ENCODE measurements at regions not wholly inside any gene's neighbourhood (a gene's known extent, or its start where the extent isn't known, plus 50 kb on each side); places are given as distances from the start of the nearest gene placed in this dataset.
A peak's percentile ranks its signal among the peaks of the same experiment; 100 is the strongest.

- TF ChIP-seq MAX (IDR thresholded peaks at IDR 0.05) (no peak), EP300 (IDR thresholded peaks at IDR 0.05; ENCODE audit: borderline replicate concordance) (no peak), EGR1 (IDR thresholded peaks at IDR 0.05) (no peak), YY1 (IDR thresholded peaks at IDR 0.05; ENCODE audit: low read depth) (no peak), CREB1 (IDR thresholded peaks at IDR 0.05; ENCODE audit: low read depth) (no peak), REST (IDR thresholded peaks at IDR 0.05; ENCODE audit: low read depth) (no peak), FOXM1 (IDR thresholded peaks at IDR 0.05; ENCODE audit: borderline replicate concordance, low read depth) (no peak), NFIC (IDR thresholded peaks at IDR 0.05) (no peak), ZBTB7A (IDR thresholded peaks at IDR 0.05; ENCODE audit: low read depth) (no peak), TAF1 (IDR thresholded peaks at IDR 0.05; ENCODE audit: low read depth) (no peak), RAD21 (IDR thresholded peaks at IDR 0.05; ENCODE audit: low read depth) (no peak), CEBPB (IDR thresholded peaks at IDR 0.05) (no peak), USF1 (IDR thresholded peaks at IDR 0.05) (no peak), TCF12 (IDR thresholded peaks at IDR 0.05; ENCODE audit: low read depth) (no peak), TEAD4 (IDR thresholded peaks at IDR 0.05) (no peak)
These were observed 211.9 kb upstream of the SMIM21 start for GRCh38 chr18:75639472-75639831.

GRCh38 chr18:75638776-75639471 lies 211.4 kb upstream of the SMIM21 start:
- TF ChIP-seq EGR1 (IDR thresholded peaks at IDR 0.05): no peak
- TF ChIP-seq CEBPB (IDR thresholded peaks at IDR 0.05): no peak
- TF ChIP-seq TCF12 (IDR thresholded peaks at IDR 0.05; ENCODE audit: low read depth): no peak
- no peak for TF ChIP-seq MAX (IDR thresholded peaks at IDR 0.05)
- TF ChIP-seq EP300 (IDR thresholded peaks at IDR 0.05; ENCODE audit: borderline replicate concordance): no peak

GRCh38 chr18:75638223-75638775 lies 210.8 kb upstream of the SMIM21 start:
- TF ChIP-seq YY1 (IDR thresholded peaks at IDR 0.05; ENCODE audit: low read depth) (no peak), TAF1 (IDR thresholded peaks at IDR 0.05; ENCODE audit: low read depth) (no peak), NFIC (IDR thresholded peaks at IDR 0.05) (no peak)

GRCh38 chr18:75635096-75635495 lies 207.6 kb upstream of the SMIM21 start:
- TF ChIP-seq MAX (IDR thresholded peaks at IDR 0.05) (no peak), NFIC (IDR thresholded peaks at IDR 0.05) (0 out of 2 replicates have a peak, but pooled peaks have one; percentile 21), CEBPB (IDR thresholded peaks at IDR 0.05) (0 out of 2 replicates have a peak, but pooled peaks have one; percentile 18), RAD21 (IDR thresholded peaks at IDR 0.05; ENCODE audit: low read depth) (no peak), REST (IDR thresholded peaks at IDR 0.05; ENCODE audit: low read depth) (no peak), ZBTB7A (IDR thresholded peaks at IDR 0.05; ENCODE audit: low read depth) (no peak), EGR1 (IDR thresholded peaks at IDR 0.05) (no peak), FOXM1 (IDR thresholded peaks at IDR 0.05; ENCODE audit: borderline replicate concordance, low read depth) (no peak), USF1 (IDR thresholded peaks at IDR 0.05) (no peak), CREB1 (IDR thresholded peaks at IDR 0.05; ENCODE audit: low read depth) (no peak), TAF1 (IDR thresholded peaks at IDR 0.05; ENCODE audit: low read depth) (no peak)

- TF ChIP-seq TCF12 (IDR thresholded peaks at IDR 0.05; ENCODE audit: low read depth): no peak
These were observed 198.5 kb upstream of the SMIM21 start for GRCh38 chr18:75625966-75626365.

- TF ChIP-seq ZBTB7A (IDR thresholded peaks at IDR 0.05; ENCODE audit: low read depth): no peak
- no peak for TF ChIP-seq FOXM1 (IDR thresholded peaks at IDR 0.05; ENCODE audit: borderline replicate concordance, low read depth)
- TF ChIP-seq YY1 (IDR thresholded peaks at IDR 0.05; ENCODE audit: low read depth): no peak
- no peak for TF ChIP-seq CREB1 (IDR thresholded peaks at IDR 0.05; ENCODE audit: low read depth)
- TF ChIP-seq TAF1 (IDR thresholded peaks at IDR 0.05; ENCODE audit: low read depth): no peak
- TF ChIP-seq RAD21 (IDR thresholded peaks at IDR 0.05; ENCODE audit: low read depth): no peak
- no peak for TF ChIP-seq CEBPB (IDR thresholded peaks at IDR 0.05)
- TF ChIP-seq EP300 (IDR thresholded peaks at IDR 0.05; ENCODE audit: borderline replicate concordance): no peak
- TF ChIP-seq TEAD4 (IDR thresholded peaks at IDR 0.05): no peak
- no peak for TF ChIP-seq TCF12 (IDR thresholded peaks at IDR 0.05; ENCODE audit: low read depth)
- TF ChIP-seq NFIC (IDR thresholded peaks at IDR 0.05): no peak
- no peak for TF ChIP-seq USF1 (IDR thresholded peaks at IDR 0.05)
These were observed 197.4 kb upstream of the SMIM21 start for GRCh38 chr18:75624869-75625268.

All from Ishikawa (cell line).